ENCODE measurements at regions not wholly inside any gene's neighbourhood (a gene's known extent, or its start where the extent isn't known, plus 50 kb on each side); places are given as distances from the start of the nearest gene placed in this dataset.

GRCh38 chr1:60126723-60127122 lies 53.2 kb upstream of the C1orf87 start:
- no peaks in the 10 kb centered on the region for H3K4me1 ChIP-seq
- no peaks in the 10 kb centered on the region for H3K9me3 ChIP-seq
- H3K27ac ChIP-seq = no peak overlapping the region
- no peak for DNase-seq (ENCODE audit: low spot score in 2 of 2)
- no peaks in the 10 kb centered on the region for H3K27me3 ChIP-seq
- no peak for TF ChIP-seq CTCF (IDR thresholded peaks at IDR 0.05)
- no peaks in the 10 kb centered on the region for H3K36me3 ChIP-seq
- intact Hi-C loops (cut with DNase I) = no loop called here
- no peak overlapping the region for H3K4me3 ChIP-seq
